GM18873 (cell line): ENCODE measurements at regions not wholly inside any gene's neighbourhood (a gene's known extent, or its start where the extent isn't known, plus 50 kb on each side); places are given as distances from the start of the nearest gene placed in this dataset.

Source experiments
- ATAC-seq: cut with Tn5 transposase; IDR thresholded peaks from one replicate; pipeline ENCODE4 v1.9.1; 2021; ENCODE audit warnings: mild to moderate bottlenecking, moderate library complexity, moderate number of reproducible peaks; ENCODE audit not compliant: unreplicated experiment, low FRiP score

GRCh38 chrX:43005561-43005960, 227.6 kb upstream of the PPP1R2C start:
- no peak for ATAC-seq

- ATAC-seq: no peak
These were observed 230.4 kb upstream of the PPP1R2C start for GRCh38 chrX:43008356-43008755.

GRCh38 chrX:43016021-43016420, 238.1 kb upstream of the PPP1R2C start:
- no peak for ATAC-seq

GRCh38 chrX:43018031-43018430, 240.1 kb upstream of the PPP1R2C start:
- no peak for ATAC-seq

- no peak for ATAC-seq
These were observed 241.1 kb upstream of the PPP1R2C start for GRCh38 chrX:43019021-43019420.

- no peak for ATAC-seq
These were observed 247.9 kb upstream of the PPP1R2C start for GRCh38 chrX:43025806-43026315.

- ATAC-seq: no peak
These were observed 286.1 kb upstream of the PPP1R2C start for GRCh38 chrX:43064096-43064495.

- no peak for ATAC-seq
These were observed 288.0 kb upstream of the PPP1R2C start for GRCh38 chrX:43065978-43066377.

- ATAC-seq: no peak
These were observed 290.7 kb upstream of the PPP1R2C start for GRCh38 chrX:43068639-43069038.

- ATAC-seq: no peak
These were observed 305.1 kb upstream of the PPP1R2C start for GRCh38 chrX:43083016-43083415.

- no peak for ATAC-seq
These were observed 309.9 kb upstream of the PPP1R2C start for GRCh38 chrX:43087830-43088229.

GRCh38 chrX:43096830-43097229, 318.9 kb upstream of the PPP1R2C start:
- ATAC-seq: no peak

GRCh38 chrX:43106009-43106408, 328.0 kb upstream of the PPP1R2C start:
- no peak for ATAC-seq

GRCh38 chrX:43108828-43109227, 330.9 kb upstream of the PPP1R2C start:
- ATAC-seq: no peak

GRCh38 chrX:43121637-43122036, 343.7 kb upstream of the PPP1R2C start:
- ATAC-seq: no peak

GRCh38 chrX:43139645-43140044, 361.7 kb upstream of the PPP1R2C start:
- ATAC-seq: no peak

GRCh38 chrX:43140582-43140981, 362.6 kb upstream of the PPP1R2C start:
- ATAC-seq: no peak

- ATAC-seq: no peak
These were observed 363.9 kb upstream of the PPP1R2C start for GRCh38 chrX:43141885-43142284.

- no peak for ATAC-seq
These were observed 370.3 kb upstream of the PPP1R2C start for GRCh38 chrX:43148305-43148704.

GRCh38 chrX:43165343-43165920, 387.5 kb upstream of the PPP1R2C start:
- no peak for ATAC-seq

GRCh38 chrX:43166874-43167273, 388.9 kb upstream of the PPP1R2C start:
- no peak for ATAC-seq

- ATAC-seq: no peak
These were observed 397.5 kb upstream of the PPP1R2C start for GRCh38 chrX:43175434-43175833.

GRCh38 chrX:43176686-43177085, 398.7 kb upstream of the PPP1R2C start:
- no peak for ATAC-seq
